ENCODE measurements at regions not wholly inside any gene's neighbourhood (a gene's known extent, or its start where the extent isn't known, plus 50 kb on each side); places are given as distances from the start of the nearest gene placed in this dataset.

GRCh38 chr11:20289732-20290131 is 73.8 kb upstream of the HTATIP2 start:
- no peak for ATAC-seq
- H3K27ac ChIP-seq (ENCODE audit: low read depth) = no peak overlapping the region
- Mint-ChIP-seq H3K27me3 (ENCODE audit: insufficient read depth, low read depth, poor library complexity) (no peaks in the 10 kb centered on the region), H3K27ac (no peak overlapping the region), H3K36me3 (ENCODE audit: low read depth) (no peaks in the 10 kb centered on the region), H3K4me1 (peaks cover 8% of the 10 kb centered on the region; the same call in 2 of the 3 replicates), H3K9me3 (no peaks in the 10 kb centered on the region), H3K4me3 (no peak overlapping the region)
- no peak overlapping the region for H3K4me2 ChIP-seq
- no peaks in the 10 kb centered on the region for H3K9me2 ChIP-seq (ENCODE audit: insufficient read depth)
- no peak for DNase-seq (ENCODE audit: low spot score)
- no peaks in the 10 kb centered on the region for H4K20me1 ChIP-seq (replicated peaks; ENCODE audit: insufficient read depth)
- peaks cover 4% of the 10 kb centered on the region; the same call in 1 of the 2 replicates for H3K4me1 ChIP-seq (ENCODE audit: insufficient read depth)
- H3K27me3 ChIP-seq (ENCODE audit: insufficient read depth) = no peaks in the 10 kb centered on the region
- no peak overlapping the region for H3K4me3 ChIP-seq
- TF ChIP-seq JUNB (IDR thresholded peaks at IDR 0.05; ENCODE audit: unreplicated experiment) (no peak), EZH2 (IDR thresholded peaks at IDR 0.05; ENCODE audit: low read depth, unreplicated experiment) (no peak), NANOG (IDR thresholded peaks at IDR 0.05; ENCODE audit: borderline replicate concordance) (no peak), CTCF (conservative IDR thresholded peaks at IDR 0.05; ENCODE audit: low read depth in 2 of 2) (no peak), STAT1 (IDR thresholded peaks at IDR 0.05; ENCODE audit: unreplicated experiment) (no peak), ETS1 (IDR thresholded peaks at IDR 0.05) (no peak)
- no peaks in the 10 kb centered on the region for H3K79me2 ChIP-seq (replicated peaks; ENCODE audit: insufficient read depth)
- no peaks in the 10 kb centered on the region for H3K36me3 ChIP-seq (ENCODE audit: insufficient read depth)
- H3F3A ChIP-seq (replicated peaks; ENCODE audit: low read depth) = no peaks in the 10 kb centered on the region
- no peak overlapping the region for H2AFZ ChIP-seq

- ATAC-seq (no peak), DNase-seq (ENCODE audit: low spot score) (no peak)
- Histone ChIP-seq H3K36me3 (ENCODE audit: insufficient read depth) (no peaks in the 10 kb centered on the region), H3K4me3 (no peak overlapping the region), H3F3A (replicated peaks; ENCODE audit: low read depth) (no peaks in the 10 kb centered on the region), H3K79me2 (replicated peaks; ENCODE audit: insufficient read depth) (no peaks in the 10 kb centered on the region), H3K4me2 (no peak overlapping the region), H2AFZ (no peak overlapping the region), H3K27me3 (ENCODE audit: insufficient read depth) (no peaks in the 10 kb centered on the region), H3K4me1 (ENCODE audit: insufficient read depth) (peaks cover 4% of the 10 kb centered on the region; the same call in 1 of the 2 replicates), H3K27ac (ENCODE audit: low read depth) (no peak overlapping the region), H4K20me1 (replicated peaks; ENCODE audit: insufficient read depth) (no peaks in the 10 kb centered on the region), H3K9me2 (ENCODE audit: insufficient read depth) (no peaks in the 10 kb centered on the region)
- Mint-ChIP-seq H3K9me3 (no peaks in the 10 kb centered on the region), H3K27me3 (ENCODE audit: insufficient read depth, low read depth, poor library complexity) (peaks cover 1% of the 10 kb centered on the region), H3K4me3 (no peak overlapping the region), H3K4me1 (peaks cover 12% of the 10 kb centered on the region), H3K27ac (no peak overlapping the region), H3K36me3 (ENCODE audit: low read depth) (no peaks in the 10 kb centered on the region)
- TF ChIP-seq REST (IDR thresholded peaks at IDR 0.05; ENCODE audit: unreplicated experiment) (no peak), ZNF462 (CRISPR knock-in tag; IDR thresholded peaks at IDR 0.05) (no peak), NANOG (IDR thresholded peaks at IDR 0.05; ENCODE audit: borderline replicate concordance) (no peak), POLR2AphosphoS5 (IDR thresholded peaks at IDR 0.05; ENCODE audit: low read depth) (no peak), CREB1 (CRISPR knock-in tag; IDR thresholded peaks at IDR 0.05; ENCODE audit: low read depth) (no peak)
Observed at GRCh38 chr11:20283475-20283874, 80.0 kb upstream of the HTATIP2 start.

Measured in GM23338 (cell line).